Upper lobe of left lung (tissue), 6 donors: ENCODE measurements at regions not wholly inside any gene's neighbourhood (a gene's known extent, or its start where the extent isn't known, plus 50 kb on each side); places are given as distances from the start of the nearest gene placed in this dataset.

Experiments used
- ATAC-seq, 2 donors: fragments of 200-7000 bp; cut with Tn5 transposase; one replicate each; pipeline ENCODE4 v1.9.1; 2022; ENCODE audit warnings: mild to moderate bottlenecking in 2 of 2, moderate library complexity in 2 of 2; ENCODE audit not compliant: low FRiP score in 2 of 2
- DNase-seq, 2 donors: peaks; one replicate each; pipeline ENCODE4 v3.0.0-alpha.2; 2019 to 2020
- H3K27ac ChIP-seq, 4 donors: fragments of 200-600 bp; sonication (generic); one replicate each; pipeline ENCODE4 v1.5.1; 2016 to 2019
- H3K27me3 ChIP-seq, 4 donors: fragments of 200-600 bp; sonication (generic); one replicate each; pipeline ENCODE4 v1.5.1; 2017 to 2019
- H3K36me3 ChIP-seq, 4 donors: fragments of 200-600 bp; sonication (generic); one replicate each; pipeline ENCODE4 v1.5.1; 2016 to 2019
- H3K4me1 ChIP-seq, 4 donors: fragments of 200-600 bp; sonication (generic); one replicate each; pipeline ENCODE4 v1.5.1; 2018 to 2019
- H3K4me3 ChIP-seq, 4 donors: fragments of 200-600 bp; sonication (generic); one replicate each; pipeline ENCODE4 v1.5.1; 2017 to 2019; ENCODE audit warnings: mild to moderate bottlenecking in 2 of 4, moderate library complexity in 1 of 4
- H3K9me3 ChIP-seq, 4 donors: fragments of 200-600 bp; sonication (generic); one replicate each; pipeline ENCODE4 v1.5.1; 2018 to 2019
- EP300 ChIP-seq, 4 donors: sonication (generic); formaldehyde crosslinking; IDR thresholded peaks; one replicate each; pipeline ENCODE4 v1.5.1; 2017; ENCODE audit warnings: antibody characterized with exemption in 4 of 4, control low read depth in 2 of 4
- POLR2A ChIP-seq, 4 donors: fragments of 450-650 bp; IDR thresholded peaks; one replicate each; pipeline ENCODE4 v1.5.1; 2016 to 2017; ENCODE audit warnings: antibody characterized with exemption in 4 of 4, mild to moderate bottlenecking in 2 of 4
- POLR2AphosphoS5 ChIP-seq, 2 donors: sonication (generic); formaldehyde crosslinking; IDR thresholded peaks; one replicate each; pipeline ENCODE4 v1.5.1; 2017; ENCODE audit warnings: antibody characterized with exemption in 2 of 2
- WGBS, 2 donors: methylation state at CpG; one replicate each; pipeline ENCODE4 v1.1.5; 2017 to 2018; 5-methylcytosine and 5-hydroxymethylcytosine counted together
- TF ChIP-seq, protein P1 (sequence below), 6 experiments: fragments of 450-650 bp in 4 of 6; fragments of 200-600 bp in 2 of 6; sonication (generic) in 2 of 6; IDR thresholded peaks; one replicate each; pipeline ENCODE4 v1.5.1; 2016 to 2019; ENCODE audit warnings: antibody characterized with exemption in 6 of 6
- donor health status: DM: no; HTN: no; CAD: no; lungs with moderate emphysema.
- donor health status: DM: no; HTN: yes; CAD: no; lungs with severe emphysema.

DNA sequence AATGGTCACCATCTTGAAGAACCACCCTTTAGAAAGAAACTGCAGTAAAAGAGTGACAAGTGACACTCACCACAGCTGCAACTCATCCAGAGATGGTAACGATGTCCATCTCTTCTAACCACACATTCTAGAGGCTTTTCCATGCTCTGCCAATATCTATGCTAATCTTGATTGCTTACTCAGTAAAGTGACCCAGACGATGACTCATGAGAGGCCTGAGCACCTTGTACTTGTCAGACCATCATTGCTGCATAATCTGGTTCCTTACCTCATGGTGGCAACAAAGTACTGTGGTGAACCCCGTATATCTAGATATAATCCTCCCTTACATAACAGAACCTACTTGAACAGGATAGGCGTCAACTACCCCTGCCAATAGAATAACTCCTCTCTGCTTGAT, 75.6 kb downstream of the CCNG2 start:
- H3K27ac ChIP-seq: no peak overlapping the region
- H3K27me3 ChIP-seq: no peaks in the 10 kb centered on the region
- no peaks in the 10 kb centered on the region for H3K36me3 ChIP-seq
- TF ChIP-seq EP300 (IDR thresholded peaks at IDR 0.05) (no peak), POLR2AphosphoS5 (IDR thresholded peaks at IDR 0.05) (no peak), POLR2A (IDR thresholded peaks at IDR 0.05) (no peak)
- TF ChIP-seq, protein P1, sequence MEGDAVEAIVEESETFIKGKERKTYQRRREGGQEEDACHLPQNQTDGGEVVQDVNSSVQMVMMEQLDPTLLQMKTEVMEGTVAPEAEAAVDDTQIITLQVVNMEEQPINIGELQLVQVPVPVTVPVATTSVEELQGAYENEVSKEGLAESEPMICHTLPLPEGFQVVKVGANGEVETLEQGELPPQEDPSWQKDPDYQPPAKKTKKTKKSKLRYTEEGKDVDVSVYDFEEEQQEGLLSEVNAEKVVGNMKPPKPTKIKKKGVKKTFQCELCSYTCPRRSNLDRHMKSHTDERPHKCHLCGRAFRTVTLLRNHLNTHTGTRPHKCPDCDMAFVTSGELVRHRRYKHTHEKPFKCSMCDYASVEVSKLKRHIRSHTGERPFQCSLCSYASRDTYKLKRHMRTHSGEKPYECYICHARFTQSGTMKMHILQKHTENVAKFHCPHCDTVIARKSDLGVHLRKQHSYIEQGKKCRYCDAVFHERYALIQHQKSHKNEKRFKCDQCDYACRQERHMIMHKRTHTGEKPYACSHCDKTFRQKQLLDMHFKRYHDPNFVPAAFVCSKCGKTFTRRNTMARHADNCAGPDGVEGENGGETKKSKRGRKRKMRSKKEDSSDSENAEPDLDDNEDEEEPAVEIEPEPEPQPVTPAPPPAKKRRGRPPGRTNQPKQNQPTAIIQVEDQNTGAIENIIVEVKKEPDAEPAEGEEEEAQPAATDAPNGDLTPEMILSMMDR (IDR thresholded peaks at IDR 0.05): no peak
- no peaks in the 10 kb centered on the region for H3K4me1 ChIP-seq
- no peak overlapping the region for H3K4me3 ChIP-seq
- DNase-seq: no peak
- no peak for ATAC-seq
- WGBS, 2 donors: 64 to 74% methylated on average over 4 of the region's 4 CpGs
- H3K9me3 ChIP-seq: peaks cover 0 to 9% (median 2%) of the 10 kb centered on the region in 4 donors

DNA sequence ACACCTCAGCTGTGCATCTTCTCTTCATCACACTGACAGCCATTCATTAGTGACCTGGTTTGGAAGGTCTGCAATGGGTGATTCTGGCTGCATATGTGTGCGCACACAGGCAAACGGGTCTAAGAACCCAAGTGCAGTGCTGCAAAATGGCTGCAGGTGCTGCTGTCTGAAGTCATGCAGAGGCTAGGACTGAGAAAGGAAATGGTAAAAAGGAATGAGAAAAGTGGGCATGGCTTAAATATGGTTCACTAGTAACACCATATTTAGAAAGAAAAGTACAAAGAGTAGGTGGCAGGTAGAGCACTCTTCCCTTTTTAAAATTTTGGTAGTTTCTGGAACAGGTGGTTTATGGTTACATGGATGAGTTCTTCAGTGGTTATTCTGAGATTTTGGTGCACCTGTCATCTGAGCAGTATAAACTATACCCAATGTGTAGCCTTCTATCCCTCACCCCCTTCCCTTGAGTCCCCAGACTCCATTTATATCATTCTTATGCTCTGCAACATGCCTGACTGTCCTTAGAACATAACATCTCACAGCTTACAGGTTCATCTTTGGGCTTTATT, 78.4 kb downstream of the CCNG2 start:
- H3K27me3 ChIP-seq: no peaks in the 10 kb centered on the region
- ATAC-seq: no peak
- no peaks in the 10 kb centered on the region for H3K36me3 ChIP-seq
- H3K4me1 ChIP-seq: no peaks in the 10 kb centered on the region
- no peak for DNase-seq
- no peak overlapping the region for H3K4me3 ChIP-seq
- H3K27ac ChIP-seq: no peak overlapping the region
- TF ChIP-seq POLR2AphosphoS5 (IDR thresholded peaks at IDR 0.05) (no peak), EP300 (IDR thresholded peaks at IDR 0.05) (no peak), POLR2A (IDR thresholded peaks at IDR 0.05) (no peak)
- TF ChIP-seq, protein P1 (IDR thresholded peaks at IDR 0.05): no peak
- 89 to 97% methylated on average over 2 of the region's 2 CpGs for WGBS, 2 donors
- H3K9me3 ChIP-seq: no peaks in the 10 kb centered on the region

DNA sequence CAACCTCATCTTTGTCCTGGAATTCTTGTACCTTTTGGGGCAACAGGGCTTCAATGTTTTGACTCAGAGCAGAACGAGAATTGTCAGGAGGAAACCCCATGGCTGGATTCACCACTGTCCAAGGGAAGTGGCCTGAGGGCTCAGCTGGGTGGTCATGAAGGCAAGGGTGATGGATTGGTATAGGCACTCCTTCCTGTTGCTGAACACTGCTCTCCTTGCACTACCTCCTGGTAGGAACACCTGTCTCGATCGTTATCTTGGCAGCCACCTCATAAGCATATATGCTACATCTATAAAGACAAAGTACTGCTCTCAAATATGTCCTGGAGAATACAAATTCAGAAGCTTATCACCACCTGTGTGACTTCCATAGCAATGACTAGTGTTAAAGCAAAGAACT, 79.8 kb downstream of the CCNG2 start:
- 77 to 87% methylated on average over 3 of the region's 3 CpGs for WGBS, 2 donors
- TF ChIP-seq POLR2A (IDR thresholded peaks at IDR 0.05) (no peak), POLR2AphosphoS5 (IDR thresholded peaks at IDR 0.05) (no peak)
- TF ChIP-seq, protein P1 (IDR thresholded peaks at IDR 0.05): no peak
- Histone ChIP-seq H3K27ac (no peak overlapping the region), H3K36me3 (no peaks in the 10 kb centered on the region), H3K9me3 (no peaks in the 10 kb centered on the region), H3K4me3 (no peak overlapping the region), H3K4me1 (no peaks in the 10 kb centered on the region), H3K27me3 (no peaks in the 10 kb centered on the region)
- ATAC-seq (no peak), DNase-seq (no peak)

DNA sequence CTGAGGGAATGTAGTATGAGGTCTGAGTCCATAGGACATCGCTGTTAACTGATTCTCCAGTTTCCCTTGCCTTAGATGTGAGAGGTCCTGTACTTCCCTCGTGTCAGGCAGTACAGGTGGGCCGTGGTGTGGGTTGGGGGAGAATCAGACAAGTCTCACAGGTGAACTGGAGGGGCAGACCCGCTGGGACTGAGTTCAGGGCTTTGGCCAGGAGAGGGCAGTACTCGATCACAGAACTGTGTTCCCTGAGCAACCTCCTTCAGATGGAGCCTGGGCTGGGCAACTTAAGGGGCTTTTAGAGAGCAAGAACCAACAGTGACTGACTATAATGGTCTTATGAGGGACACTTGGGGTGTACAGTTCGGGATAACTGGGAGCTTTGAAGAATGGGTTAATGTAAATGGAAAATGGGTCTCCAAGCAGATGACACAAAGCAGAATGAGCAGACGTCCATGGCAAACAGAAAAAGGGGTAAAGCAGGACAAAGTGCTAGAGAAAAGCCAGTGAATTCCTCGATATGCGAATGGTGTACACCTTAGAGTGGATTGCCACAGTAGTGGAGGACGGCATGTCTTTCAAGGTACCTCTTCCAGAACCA, 83.6 kb downstream of the CCNG2 start:
- DNase-seq: peak in 1 of 2 donors; percentile 50
- Histone ChIP-seq H3K27ac (no peak overlapping the region), H3K36me3 (no peaks in the 10 kb centered on the region), H3K4me1 (no peaks in the 10 kb centered on the region), H3K4me3 (no peak overlapping the region), H3K27me3 (no peaks in the 10 kb centered on the region), H3K9me3 (no peaks in the 10 kb centered on the region)
- WGBS, 2 donors: 34 to 35% methylated on average over 10 of the region's 10 CpGs
- ATAC-seq: peak in 1 of 2 donors; percentile 62
- TF ChIP-seq, protein P1 (IDR thresholded peaks at IDR 0.05): peak; percentile 35 to 77 (median 62)
- TF ChIP-seq EP300 (IDR thresholded peaks at IDR 0.05) (no peak), POLR2AphosphoS5 (IDR thresholded peaks at IDR 0.05) (no peak), POLR2A (IDR thresholded peaks at IDR 0.05) (no peak)

DNA sequence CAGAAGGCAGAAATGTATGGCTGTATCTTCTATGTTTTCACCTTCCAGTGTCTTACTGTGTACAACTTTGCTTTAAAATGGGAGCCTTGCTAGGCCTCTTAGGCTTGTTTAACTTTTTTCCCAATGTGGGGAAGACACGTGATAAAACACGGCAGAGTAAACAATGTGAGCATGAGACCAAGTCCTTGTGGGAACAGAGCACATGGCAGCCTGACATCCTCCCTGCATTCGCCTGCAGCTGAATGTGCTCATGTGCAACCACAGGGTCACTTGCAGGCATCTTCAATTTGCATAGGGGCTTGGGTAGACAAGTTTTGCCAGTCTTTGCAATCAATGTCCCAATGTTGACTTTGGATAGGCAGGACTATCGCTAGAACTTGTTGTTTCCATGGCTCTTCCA, 91.8 kb downstream of the CCNG2 start:
- ATAC-seq: no peak
- Histone ChIP-seq H3K36me3 (no peaks in the 10 kb centered on the region), H3K9me3 (no peaks in the 10 kb centered on the region), H3K4me1 (peaks cover 0 to 4% (median 0%) of the 10 kb centered on the region in 4 donors), H3K27ac (no peak overlapping the region), H3K27me3 (no peaks in the 10 kb centered on the region), H3K4me3 (no peak overlapping the region)
- DNase-seq: peak in 1 of 2 donors; percentile 23
- no peak for TF ChIP-seq EP300 (IDR thresholded peaks at IDR 0.05)
- no peak for TF ChIP-seq POLR2A (IDR thresholded peaks at IDR 0.05)
- TF ChIP-seq, protein P1 (IDR thresholded peaks at IDR 0.05): no peak
- WGBS, 2 donors: 57 to 63% methylated on average over 4 of the region's 4 CpGs
